OCI-LY7 (cell line): ENCODE measurements at regions not wholly inside any gene's neighbourhood (a gene's known extent, or its start where the extent isn't known, plus 50 kb on each side); places are given as distances from the start of the nearest gene placed in this dataset.

Experiments
- BruUV-seq: library from RNA; stranded (reverse); fragments of 400-500 nt; replicated peaks from 2 replicates; lab custom pipeline; 2021; lab: Mats Ljungman, UMichigan
- CTCF ChIA-PET: fragments of 300-600 bp; sonication (Branson Sonifier 250); formaldehyde crosslinking; loops from one replicate; lab custom pipeline; 2022; ENCODE audit warnings: antibody characterized with exemption; ENCODE audit not compliant: unreplicated experiment; lab: Charles Lee
- POLR2A ChIA-PET: fragments of 300-600 bp; sonication (Branson Sonifier 250); formaldehyde crosslinking; loops from one replicate; lab custom pipeline; 2022; ENCODE audit warnings: antibody characterized with exemption; lab: Charles Lee
- DNase-seq: peaks from one replicate; pipeline ENCODE4 v3.0.0-alpha.2; 2015; ENCODE audit warnings: low spot score
- H2AFZ ChIP-seq: fragments of 200-600 bp; sonication (generic), shearing (Covaris generic); 2 replicates; pipeline ENCODE4 v1.6.1; 2014; ENCODE audit warnings: mild to moderate bottlenecking, antibody characterized with exemption, low read length, moderate library complexity
- H3K27ac ChIP-seq: fragments of 200-600 bp; sonication (generic); 2 replicates; pipeline ENCODE4 v1.5.1; 2014; ENCODE audit warnings: mixed run types, low read depth, mild to moderate bottlenecking, moderate library complexity, low read length, inconsistent platforms; ENCODE audit not compliant: poor library complexity, severe bottlenecking
- H3K36me3 ChIP-seq: fragments of 200-600 bp; sonication (generic); 2 replicates; pipeline ENCODE4 v1.6.1; 2014; ENCODE audit warnings: mild to moderate bottlenecking, antibody characterized with exemption, low read length, moderate library complexity, mixed read lengths; ENCODE audit not compliant: insufficient read depth
- H3K4me1 ChIP-seq: fragments of 200-600 bp; sonication (generic); 2 replicates; pipeline ENCODE4 v1.5.1; 2014; ENCODE audit warnings: mild to moderate bottlenecking, low read length; ENCODE audit not compliant: insufficient read depth, poor library complexity, severe bottlenecking
- H3K4me2 ChIP-seq: fragments of 200-600 bp; sonication (generic); 2 replicates; pipeline ENCODE4 v1.6.1; 2014; ENCODE audit warnings: mild to moderate bottlenecking, low read length
- H3K4me3 ChIP-seq: fragments of 200-600 bp; sonication (generic); 2 replicates; pipeline ENCODE4 v1.5.1; 2014; ENCODE audit warnings: mild to moderate bottlenecking, low read depth, low read length; ENCODE audit not compliant: poor library complexity, severe bottlenecking
- H3K79me2 ChIP-seq: fragments of 200-600 bp; sonication (generic); 2 replicates; pipeline ENCODE4 v1.6.1; 2016; ENCODE audit warnings: low read depth, mild to moderate bottlenecking, low read length, moderate library complexity, mixed read lengths; ENCODE audit not compliant: insufficient read depth
- H3K9me2 ChIP-seq: fragments of 200-600 bp; sonication (generic); 2 replicates; pipeline ENCODE4 v1.6.1; 2016; ENCODE audit warnings: mild to moderate bottlenecking, low read length, mixed read lengths; ENCODE audit not compliant: insufficient read depth
- H3K9me3 ChIP-seq: fragments of 200-600 bp; sonication (generic); 2 replicates; pipeline ENCODE4 v1.6.1; 2014; ENCODE audit warnings: mild to moderate bottlenecking, mixed run types, low read length, mixed read lengths
- H4K20me1 ChIP-seq: fragments of 200-600 bp; sonication (generic); 2 replicates; pipeline ENCODE4 v1.6.1; 2014; ENCODE audit warnings: mild to moderate bottlenecking, antibody characterized with exemption, low read length, moderate library complexity, mixed read lengths; ENCODE audit not compliant: insufficient read depth
- CTCF ChIP-seq: fragments of 200-600 bp; sonication (generic); conservative IDR thresholded peaks from 2 replicates; pipeline ENCODE4 v1.5.1; 2014; ENCODE audit warnings: mild to moderate bottlenecking, antibody characterized with exemption, low read length, moderate library complexity, mixed read lengths
- EZH2phosphoT487 ChIP-seq: fragments of 200-600 bp; sonication (generic); IDR thresholded peaks from 2 replicates; pipeline ENCODE4 v1.6.1; 2018; ENCODE audit warnings: low read depth, borderline replicate concordance, mild to moderate bottlenecking, mixed run types, antibody characterized with exemption, low read length, moderate library complexity, mixed read lengths
- intact Hi-C: fragments of 100-400 bp; cut with micrococcal nuclease; formaldehyde crosslinking; loops from one replicate; pipeline ENCODE4 v1.10.0; 2022; ENCODE audit not compliant: unreplicated experiment

GRCh38 chr13:34826432-34826831 lies 115.6 kb upstream of the NBEA start:
- no peaks in the 10 kb centered on the region for H3K9me3 ChIP-seq
- CTCF ChIA-PET, result no interaction called here
- H3K4me1 ChIP-seq, result no peaks in the 10 kb centered on the region
- no peak overlapping the region for H2AFZ ChIP-seq
- H3K79me2 ChIP-seq, result no peaks in the 10 kb centered on the region
- BruUV-seq, result no TSS peak
- no peak for DNase-seq
- intact Hi-C loops, result no loop called here
- POLR2A ChIA-PET, result interaction anchor here (0.6 to 1.0 kb wide), 4 partner anchors 9 to 1263 kb away, joined by 3 read pairs; no protein-coding TSS in a partner anchor
- H3K36me3 ChIP-seq, result no peaks in the 10 kb centered on the region
- no peak overlapping the region for H3K4me3 ChIP-seq
- no peak overlapping the region for H3K27ac ChIP-seq
- TF ChIP-seq CTCF (no peak), EZH2phosphoT487 (no peak)
- H3K9me2 ChIP-seq, result no peaks in the 10 kb centered on the region
- no peaks in the 10 kb centered on the region for H4K20me1 ChIP-seq
- H3K4me2 ChIP-seq, result no peak overlapping the region

GRCh38 chr13:34833562-34834182 lies 108.4 kb upstream of the NBEA start:
- intact Hi-C loops, result no loop called here
- Histone ChIP-seq H2AFZ (no peak overlapping the region), H3K79me2 (no peaks in the 10 kb centered on the region), H3K4me1 (no peaks in the 10 kb centered on the region), H4K20me1 (no peaks in the 10 kb centered on the region), H3K9me3 (no peaks in the 10 kb centered on the region), H3K27ac (no peak overlapping the region), H3K4me2 (no peak overlapping the region), H3K9me2 (no peaks in the 10 kb centered on the region), H3K4me3 (no peak overlapping the region), H3K36me3 (no peaks in the 10 kb centered on the region)
- BruUV-seq, result no TSS peak
- CTCF ChIA-PET, result no interaction called here
- POLR2A ChIA-PET, result no interaction called here
- no peak for TF ChIP-seq EZH2phosphoT487
- peak; percentile 42; the same call in 1 of the 2 replicates for TF ChIP-seq CTCF
- peak; percentile 1 for DNase-seq

GRCh38 chr13:34842466-34842865 lies 99.6 kb upstream of the NBEA start:
- H3K36me3 ChIP-seq, result no peaks in the 10 kb centered on the region
- BruUV-seq, result no TSS peak
- ChIA-PET CTCF (no interaction called here), POLR2A (no interaction called here)
- H3K9me2 ChIP-seq, result no peaks in the 10 kb centered on the region
- H3K4me1 ChIP-seq, result no peaks in the 10 kb centered on the region
- H3K79me2 ChIP-seq, result no peaks in the 10 kb centered on the region
- no peak overlapping the region for H3K27ac ChIP-seq
- H3K4me3 ChIP-seq, result no peak overlapping the region
- no peaks in the 10 kb centered on the region for H3K9me3 ChIP-seq
- TF ChIP-seq CTCF (no peak), EZH2phosphoT487 (no peak)
- H2AFZ ChIP-seq, result no peak overlapping the region
- no peak for DNase-seq
- H3K4me2 ChIP-seq, result no peak overlapping the region
- H4K20me1 ChIP-seq, result no peaks in the 10 kb centered on the region
- intact Hi-C loops, result no loop called here
